HepG2 (cell line): ENCODE measurements at regions not wholly inside any gene's neighbourhood (a gene's known extent, or its start where the extent isn't known, plus 50 kb on each side); places are given as distances from the start of the nearest gene placed in this dataset.
"Not testable (repeated sequence)": the region's sequence is repeated elsewhere in the genome, so short reads cannot be mapped to it uniquely, and the experiment has no call there.

Experiments
- ATAC-seq: fragments of 200-7000 bp; cut with Tn5 transposase; 3 replicates; pipeline ENCODE4 v1.9.1; 2020; ENCODE audit warnings: mild to moderate bottlenecking, moderate library complexity
- BruUV-seq: library from RNA; stranded (reverse); fragments of 400-500 nt; replicated peaks from 2 replicates; lab custom pipeline; 2021; lab: Mats Ljungman, UMichigan
- CTCF ChIA-PET: fragments of 300-600 bp; formaldehyde crosslinking; extraction: SDS; loops from one replicate; lab custom pipeline; 2021; ENCODE audit warnings: low total read pairs, inconsistent platforms, low intra/inter-chr PET ratio; lab: Yijun Ruan, JAX
- POLR2A ChIA-PET: fragments of 350-600 bp; sonication (Branson Sonifier 250); formaldehyde crosslinking; loops from one replicate; lab custom pipeline; 2020; ENCODE audit warnings: antibody characterized with exemption, inconsistent platforms; lab: Yijun Ruan, JAX
- DNase-seq: peaks from one replicate; pipeline ENCODE4 v3.0.0-alpha.2; 2015; ENCODE audit warnings: low spot score
- FAIRE-seq: peaks from 3 replicates; lab custom pipeline; 2011; peaks lifted over from hg19 to GRCh38; lab: Jason Lieb, UNC
- H2AFZ ChIP-seq: one replicate; pipeline ENCODE4 v1.6.1; 2011; ENCODE audit warnings: low read length, inconsistent platforms
- H3K27ac ChIP-seq: fragments of 300-600 bp; 3 replicates; pipeline ENCODE4 v1.8.0; 2011; ENCODE audit warnings: mixed run types, mild to moderate bottlenecking, mixed read lengths, low read length, inconsistent platforms; ENCODE audit not compliant: insufficient read depth; ENCODE audit errors: extremely low read length
- H3K27me3 ChIP-seq, 2 experiments: fragments of 200-600 bp in 1 of 2; 2 replicates in 1 of 2; 3 replicates in 1 of 2; pipeline versions ENCODE4 v1.6.0 to v1.8.0; 2011; ENCODE audit warnings: low read length in 2 of 2, mild to moderate bottlenecking in 2 of 2, moderate library complexity in 2 of 2, inconsistent platforms in 1 of 2; ENCODE audit not compliant: insufficient read depth in 2 of 2, control insufficient read depth in 1 of 2
- H3K36me3 ChIP-seq, 2 experiments: fragments of 200-600 bp in 1 of 2; replicated peaks in 1 of 2; 2 replicates in 1 of 2; 3 replicates in 1 of 2; pipeline versions ENCODE4 v1.5.1 to v1.8.0; 2011; ENCODE audit warnings: low read length in 2 of 2, inconsistent platforms in 1 of 2; ENCODE audit not compliant: insufficient read depth in 2 of 2, control insufficient read depth in 1 of 2
- H3K4me1 ChIP-seq: 2 replicates; pipeline ENCODE4 v1.5.1; 2012; ENCODE audit warnings: low read length, inconsistent platforms; ENCODE audit not compliant: insufficient read depth
- H3K4me2 ChIP-seq: 2 replicates; pipeline ENCODE4 v1.6.0; 2011; ENCODE audit warnings: low read depth, low read length, inconsistent platforms
- H3K4me3 ChIP-seq, 3 experiments: fragments of 200-600 bp in 1 of 3; sonication (generic), shearing (Covaris generic) in 1 of 3; replicated peaks in 1 of 3; 2 replicates each; pipeline ENCODE4 v1.5.1; 2011 to 2016; ENCODE audit warnings: low read length in 3 of 3, inconsistent platforms in 2 of 3, low read depth in 2 of 3, mild to moderate bottlenecking in 2 of 3, control low read depth in 1 of 3, mixed read lengths in 1 of 3; ENCODE audit not compliant: insufficient read depth in 1 of 3
- H3K79me2 ChIP-seq: one replicate; pipeline ENCODE4 v1.6.1; 2011; ENCODE audit warnings: low read length, inconsistent platforms; ENCODE audit not compliant: insufficient read depth
- H3K9ac ChIP-seq: 2 replicates; pipeline ENCODE4 v1.6.0; 2011; ENCODE audit warnings: mild to moderate bottlenecking, low read depth, low read length, inconsistent platforms; ENCODE audit not compliant: insufficient read depth
- H3K9me3 ChIP-seq: 2 replicates; pipeline ENCODE4 v1.5.1; 2012; ENCODE audit warnings: mild to moderate bottlenecking, low read length
- H4K20me1 ChIP-seq: 2 replicates; pipeline ENCODE4 v1.6.0; 2011; ENCODE audit warnings: inconsistent platforms, mild to moderate bottlenecking, low read length, moderate library complexity; ENCODE audit not compliant: insufficient read depth
- MIER2 ChIP-seq: IDR thresholded peaks from 2 replicates; pipeline ENCODE4 v1.6.1; 2016; ENCODE audit warnings: missing biosample characterization, missing genetic modification reagents
- ZNF317 ChIP-seq: sonication (generic); formaldehyde crosslinking; IDR thresholded peaks from 2 replicates; pipeline ENCODE4 v1.5.0; 2020; ENCODE audit warnings: mild to moderate bottlenecking, missing genetic modification reagents
- WGBS: methylation state at CpG from one replicate; pipeline ENCODE4 v1.1.6; 2017; ENCODE audit warnings: low lambda C conversion rate; 5-methylcytosine and 5-hydroxymethylcytosine counted together
- in situ Hi-C: cut with HindIII; loops from 2 replicates; pipeline ENCODE4 v1.10.0; 2017; ENCODE audit warnings: low pct_unique_long_range_greater_than_20kb; ENCODE audit not compliant: extremely low pct_ligation_motif_present
- intact Hi-C: fragments of 100-400 bp; cut with micrococcal nuclease; formaldehyde crosslinking; loops from one replicate; pipeline ENCODE4 v1.10.0; 2022; ENCODE audit not compliant: unreplicated experiment

DNA sequence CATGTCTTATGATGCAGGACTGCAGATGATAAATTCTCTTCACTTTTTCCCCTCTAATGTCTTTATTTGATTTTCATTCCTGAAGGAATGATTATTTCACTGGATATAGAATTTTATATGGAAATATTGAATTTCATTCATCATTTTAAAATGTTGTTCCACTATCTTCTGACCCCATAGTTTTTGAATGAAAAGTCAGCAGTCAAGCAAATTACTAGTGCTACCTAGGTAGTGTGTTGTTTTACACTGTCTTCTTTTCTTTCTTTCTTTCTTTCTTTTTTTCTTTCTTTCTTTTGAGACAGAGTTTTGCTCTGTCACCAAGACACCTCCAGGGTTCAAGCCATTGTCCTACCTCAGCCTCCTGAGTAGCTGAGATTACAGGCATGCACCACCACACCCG, 76.9 kb downstream of the WSB1 start:
- no TSS peak for BruUV-seq
- Histone ChIP-seq H4K20me1 (no peaks in the 10 kb centered on the region), H3K4me2 (no peak overlapping the region), H3K27ac (no peak overlapping the region), H3K4me1 (peaks cover 20% of the 10 kb centered on the region), H3K36me3 (no peaks in the 10 kb centered on the region), H3K27me3 (peaks cover 3 to 20% of the 10 kb centered on the region in 2 experiments; a peak in 4 of 5 replicates), H2AFZ (no peak overlapping the region), H3K4me3 (no peak overlapping the region), H3K9ac (no peak overlapping the region), H3K79me2 (no peaks in the 10 kb centered on the region), H3K9me3 (no peaks in the 10 kb centered on the region; the same call in 1 of the 2 replicates)
- in situ Hi-C loops (no loop called here), intact Hi-C loops (no loop called here)
- no peak for ATAC-seq
- peak; percentile 97 for TF ChIP-seq ZNF317 (CRISPR knock-in tag)
- no peak for TF ChIP-seq MIER2 (CRISPR knock-in tag)
- no peak for DNase-seq
- WGBS = 60% methylated on average over 1 of the region's 1 CpG
- FAIRE-seq = no peak
- ChIA-PET POLR2A (no interaction called here), CTCF (interaction anchor here (0.6 kb wide), 1 partner anchor 11 kb away, joined by 3 read pairs; no protein-coding TSS in a partner anchor)

DNA sequence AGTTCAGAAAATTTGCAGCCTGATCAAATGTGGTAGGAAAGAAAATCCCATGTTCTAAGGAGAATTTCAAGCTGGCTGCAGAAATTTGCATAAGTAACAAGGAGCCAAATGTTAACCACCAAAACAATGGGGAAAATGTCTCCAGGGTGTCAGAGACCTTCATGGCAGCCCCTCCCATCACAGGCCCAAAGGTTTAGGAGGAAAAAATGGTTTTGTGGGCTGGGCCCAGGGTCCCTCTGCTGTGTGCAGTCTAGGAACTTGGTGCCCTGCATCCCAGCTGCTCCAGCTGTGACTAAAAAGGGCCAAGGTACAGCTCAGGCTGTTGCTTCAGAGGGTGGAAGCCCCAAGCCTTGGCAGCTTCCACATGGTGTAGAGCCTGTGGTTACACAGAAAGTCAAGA, 79.8 kb downstream of the WSB1 start:
- CTCF ChIA-PET, H3K9ac ChIP-seq, H3K79me2 ChIP-seq, H2AFZ ChIP-seq, ATAC-seq, H3K4me2 ChIP-seq, DNase-seq, intact Hi-C loops, H3K27me3 ChIP-seq, FAIRE-seq, H3K9me3 ChIP-seq, H3K4me1 ChIP-seq, H3K36me3 ChIP-seq, in situ Hi-C loops, H3K27ac ChIP-seq, BruUV-seq, POLR2A ChIA-PET, H4K20me1 ChIP-seq, H3K4me3 ChIP-seq: not testable (repeated sequence)
